Heart left ventricle (tissue), 13 donors: ENCODE measurements at regions not wholly inside any gene's neighbourhood (a gene's known extent, or its start where the extent isn't known, plus 50 kb on each side); places are given as distances from the start of the nearest gene placed in this dataset.

Experiments
- POLR2A ChIP-seq, 2 donors: fragments of 450-650 bp; IDR thresholded peaks; one replicate each; pipeline ENCODE4 v1.6.1; 2017; ENCODE audit warnings: antibody characterized with exemption in 2 of 2, mild to moderate bottlenecking in 2 of 2, moderate library complexity in 2 of 2
- TF ChIP-seq, protein P1 (sequence below), 12 donors: fragments of 200-600 bp; sonication (generic) in 4 of 12; IDR thresholded peaks; one replicate each; pipeline versions ENCODE4 v1.5.0 to v1.8.0; 2018 to 2022; ENCODE audit warnings: antibody characterized with exemption in 12 of 12, mild to moderate bottlenecking in 5 of 12
- donor health status: ischemic (EF 13 %, LVEDD 7.1; RV severe dilation, severe dysfunction).
- donor health status: DM: no; HTN: yes; CAD: no.
- donor health status: DM: no; HTN: no; CAD: no.
- donor health status: ischemic (EF 25% LVEDD 6.9; RV normal size, moderate dysfunction).
- donor health status: ischemic (EF 25% LVEDD 5.7; RV mildly dilated, moderate dysfunction).
- donor health status: ischemic (EF 35%, LVEDD 5.7; RV mildly dilated, moderate dysfunction).
- donor health status: nonischemic (EF 11% LVEDD 7.7; RV severe dilation, severe dysfunction).
- donor health status: DM: yes; HTN: yes; CAD: no.
- donor health status: PGD.
- donor health status: ischemic (EF 29% LVEDD 5.4; RV normal size, mild dysfunction).
- donor health status: nonischemic (EF 23%, LVEDD 6.1; RV moderate dilation, normal function).

DNA sequence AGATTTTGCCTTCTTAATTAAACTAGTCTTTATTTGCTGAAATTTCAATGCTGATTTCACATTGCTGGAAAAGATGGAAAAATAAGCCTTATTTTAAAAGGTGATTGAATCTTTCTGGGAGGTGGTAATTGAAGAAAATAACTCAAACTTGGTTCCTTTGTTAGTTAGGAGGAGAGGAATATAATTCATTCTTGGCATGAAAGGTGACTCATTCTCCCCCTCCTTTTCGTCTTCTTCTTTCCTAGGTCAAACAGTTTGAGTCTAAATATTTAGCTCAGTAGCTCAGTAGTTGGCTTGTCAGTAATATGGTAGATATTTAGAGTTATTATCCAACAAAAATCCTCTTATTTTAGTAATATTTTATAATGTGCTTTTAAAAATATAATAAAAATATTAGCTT lies 353.9 kb upstream of the MEF2C start:
- TF ChIP-seq, protein P1, sequence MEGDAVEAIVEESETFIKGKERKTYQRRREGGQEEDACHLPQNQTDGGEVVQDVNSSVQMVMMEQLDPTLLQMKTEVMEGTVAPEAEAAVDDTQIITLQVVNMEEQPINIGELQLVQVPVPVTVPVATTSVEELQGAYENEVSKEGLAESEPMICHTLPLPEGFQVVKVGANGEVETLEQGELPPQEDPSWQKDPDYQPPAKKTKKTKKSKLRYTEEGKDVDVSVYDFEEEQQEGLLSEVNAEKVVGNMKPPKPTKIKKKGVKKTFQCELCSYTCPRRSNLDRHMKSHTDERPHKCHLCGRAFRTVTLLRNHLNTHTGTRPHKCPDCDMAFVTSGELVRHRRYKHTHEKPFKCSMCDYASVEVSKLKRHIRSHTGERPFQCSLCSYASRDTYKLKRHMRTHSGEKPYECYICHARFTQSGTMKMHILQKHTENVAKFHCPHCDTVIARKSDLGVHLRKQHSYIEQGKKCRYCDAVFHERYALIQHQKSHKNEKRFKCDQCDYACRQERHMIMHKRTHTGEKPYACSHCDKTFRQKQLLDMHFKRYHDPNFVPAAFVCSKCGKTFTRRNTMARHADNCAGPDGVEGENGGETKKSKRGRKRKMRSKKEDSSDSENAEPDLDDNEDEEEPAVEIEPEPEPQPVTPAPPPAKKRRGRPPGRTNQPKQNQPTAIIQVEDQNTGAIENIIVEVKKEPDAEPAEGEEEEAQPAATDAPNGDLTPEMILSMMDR (IDR thresholded peaks at IDR 0.05), result no peak
- no peak for TF ChIP-seq POLR2A (IDR thresholded peaks at IDR 0.05)
